ENCODE measurements at regions not wholly inside any gene's neighbourhood (a gene's known extent, or its start where the extent isn't known, plus 50 kb on each side); places are given as distances from the start of the nearest gene placed in this dataset.
"Not testable (repeated sequence)": the region's sequence is repeated elsewhere in the genome, so short reads cannot be mapped to it uniquely, and the experiment has no call there.

- DNase-seq, result no peak
Observed at GRCh38 chr2:35794796-35795450, 560.7 kb upstream of the CRIM1 start.

GRCh38 chr2:35790292-35790691 is 565.3 kb upstream of the CRIM1 start:
- DNase-seq, result no peak

DNA sequence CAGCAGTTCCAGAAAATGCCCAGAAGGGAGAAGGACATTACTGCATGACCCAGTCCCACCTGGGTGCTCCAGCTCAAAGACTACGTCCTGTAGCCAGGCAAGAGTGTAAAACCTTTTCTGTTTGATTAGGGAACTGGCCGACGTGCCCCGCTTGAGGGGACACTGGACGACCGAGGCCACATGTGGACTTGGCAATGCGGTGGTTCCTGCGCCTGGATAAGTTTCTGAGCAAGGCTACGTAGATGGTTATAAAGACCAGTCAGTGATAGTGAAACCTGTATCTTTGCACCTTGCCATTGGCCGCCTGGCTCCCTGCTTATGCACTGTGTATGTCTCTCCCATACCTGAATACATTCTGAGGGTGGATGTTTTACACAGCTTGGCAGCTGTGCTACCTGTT is 567.0 kb upstream of the CRIM1 start:
- DNase-seq, result no peak

DNA sequence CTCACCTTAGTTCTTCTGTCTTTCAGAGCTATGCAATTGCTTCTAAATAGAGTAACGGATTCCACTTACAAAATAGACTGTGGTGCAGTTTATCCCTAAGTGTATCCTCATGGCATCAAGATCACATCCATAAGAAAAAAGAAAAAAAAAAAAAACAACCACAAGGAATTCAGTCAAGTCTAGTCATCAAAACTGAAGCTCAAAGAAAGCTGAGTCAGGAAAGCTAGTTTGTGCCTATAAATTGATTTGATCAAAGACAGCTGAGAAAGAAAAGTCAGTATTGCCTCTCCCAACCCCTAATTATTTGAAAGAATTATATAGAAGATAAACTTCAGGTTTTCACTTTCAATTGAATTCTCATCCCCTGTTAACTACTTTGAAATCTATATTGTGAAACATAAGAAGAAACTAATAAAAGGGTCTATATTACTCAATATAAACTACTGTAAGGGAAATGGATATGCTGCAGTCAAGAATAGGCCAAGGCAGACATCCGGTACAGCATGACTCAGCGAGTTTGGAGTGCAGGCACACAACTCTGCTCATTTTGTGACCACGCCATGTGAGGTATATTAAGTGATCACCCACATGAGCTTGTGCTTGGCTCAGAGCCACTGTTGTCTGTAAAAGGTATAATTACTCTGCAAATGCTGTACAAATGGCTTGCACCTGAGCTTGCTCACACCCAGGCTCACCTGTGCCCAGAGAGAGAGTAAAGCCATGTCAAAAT is 568.1 kb upstream of the CRIM1 start:
- no peak for DNase-seq

- no peak for DNase-seq
Observed at GRCh38 chr2:35785564-35785963, 570.0 kb upstream of the CRIM1 start.

DNA sequence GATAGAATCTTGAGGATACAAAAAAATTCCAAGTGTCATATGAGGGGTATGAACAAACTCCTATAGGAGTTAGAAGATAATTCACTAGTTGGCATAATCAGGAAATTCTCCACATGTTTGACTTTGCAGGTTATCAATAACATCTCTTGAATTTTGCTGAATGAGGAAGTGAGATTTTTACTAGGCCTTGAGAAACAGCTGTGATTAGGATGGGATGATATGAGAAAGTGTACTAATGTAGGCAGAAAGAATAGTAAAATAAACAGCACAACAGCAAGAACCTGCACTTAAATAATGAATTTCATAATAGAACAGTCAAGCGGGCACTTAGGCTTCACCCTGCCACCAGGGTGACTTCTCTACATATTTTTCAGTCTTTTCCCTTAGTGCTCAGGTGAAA is 570.8 kb upstream of the CRIM1 start:
- no peak for DNase-seq

DNA sequence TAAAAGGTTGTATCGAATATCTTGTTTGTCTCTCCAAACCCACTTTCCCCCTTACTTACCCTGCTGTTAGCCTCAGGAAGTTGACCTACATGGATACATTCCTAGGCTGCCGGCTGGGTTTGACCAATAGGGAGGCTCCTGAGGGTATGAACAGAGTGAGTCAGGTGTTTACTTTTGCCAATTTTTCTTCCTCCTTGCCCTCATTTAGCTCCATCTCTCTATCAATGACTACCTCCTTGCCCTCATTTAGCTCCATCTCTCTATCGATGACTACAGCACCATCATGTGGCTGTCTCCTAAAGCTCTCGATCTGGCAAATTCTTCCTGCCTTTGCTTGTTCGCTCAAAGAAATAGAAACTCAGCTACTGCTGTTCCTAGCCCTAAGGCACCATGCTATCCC is 571.9 kb upstream of the CRIM1 start:
- DNase-seq, result no peak

DNA sequence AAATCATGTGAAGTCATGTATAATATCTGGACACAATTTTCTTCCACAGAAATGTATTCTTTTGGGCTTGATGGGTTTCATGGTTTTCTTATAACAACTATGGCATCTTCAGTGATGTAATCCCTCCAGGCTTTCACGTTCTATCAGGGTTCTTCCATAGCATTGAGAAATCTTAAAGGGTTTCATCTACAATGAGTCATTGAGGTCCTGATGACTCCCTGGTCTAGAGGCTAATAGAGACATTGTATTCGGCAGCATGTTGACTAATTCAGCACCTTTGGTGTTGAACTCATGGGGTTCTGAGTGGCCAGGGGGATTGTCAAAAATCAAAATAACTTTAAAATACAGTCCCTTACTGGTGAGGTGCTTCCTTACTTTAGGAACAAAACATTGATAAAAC is 614.0 kb upstream of the CRIM1 start:
- no peak for DNase-seq

- DNase-seq, result no peak
Observed at GRCh38 chr2:35731674-35732073, 623.9 kb upstream of the CRIM1 start.

- DNase-seq, result no peak
Observed at GRCh38 chr2:35714883-35715282, 640.7 kb upstream of the CRIM1 start.

DNA sequence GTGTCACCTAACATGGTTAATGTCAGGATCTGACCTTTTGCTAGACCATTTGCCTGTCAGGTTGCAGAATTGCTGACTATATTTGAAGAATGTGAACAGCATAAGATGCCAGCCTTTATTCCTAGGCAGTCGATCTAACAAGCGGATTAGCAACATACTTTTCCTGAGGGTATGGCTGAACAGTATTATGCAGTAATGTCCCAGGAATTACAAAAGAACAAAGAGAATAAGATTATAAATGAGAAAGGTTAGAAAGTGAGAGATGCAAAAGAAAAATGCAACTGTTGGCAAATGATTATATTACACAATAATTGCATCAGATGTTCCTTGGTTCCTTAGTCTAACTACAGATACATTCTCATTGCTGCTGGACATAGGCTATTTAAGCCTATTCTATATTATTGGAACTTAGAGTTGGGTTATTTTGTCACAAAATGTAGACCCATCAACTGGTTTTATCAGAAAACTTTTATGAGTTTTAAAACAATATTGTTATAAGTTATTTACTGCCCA is 647.1 kb upstream of the CRIM1 start:
- no peak for DNase-seq

DNA sequence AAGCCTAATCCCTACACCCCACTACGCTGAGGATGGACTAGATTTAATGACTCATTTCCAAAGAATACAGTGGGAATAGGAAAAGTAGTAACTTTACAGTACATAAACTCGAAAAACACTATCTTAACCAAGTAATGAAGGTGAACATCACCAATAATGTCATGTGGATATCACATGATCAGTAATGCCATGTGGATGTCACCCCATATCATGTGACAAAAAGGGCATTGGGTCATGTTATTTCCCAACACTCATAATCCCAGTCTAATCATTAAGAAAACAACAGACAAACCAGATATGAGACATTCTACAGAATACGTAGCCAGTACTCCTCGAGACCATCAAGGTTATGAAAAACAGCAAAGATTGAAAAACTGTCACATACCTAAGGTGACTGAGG is 667.3 kb upstream of the CRIM1 start:
- DNase-seq, result no peak

DNA sequence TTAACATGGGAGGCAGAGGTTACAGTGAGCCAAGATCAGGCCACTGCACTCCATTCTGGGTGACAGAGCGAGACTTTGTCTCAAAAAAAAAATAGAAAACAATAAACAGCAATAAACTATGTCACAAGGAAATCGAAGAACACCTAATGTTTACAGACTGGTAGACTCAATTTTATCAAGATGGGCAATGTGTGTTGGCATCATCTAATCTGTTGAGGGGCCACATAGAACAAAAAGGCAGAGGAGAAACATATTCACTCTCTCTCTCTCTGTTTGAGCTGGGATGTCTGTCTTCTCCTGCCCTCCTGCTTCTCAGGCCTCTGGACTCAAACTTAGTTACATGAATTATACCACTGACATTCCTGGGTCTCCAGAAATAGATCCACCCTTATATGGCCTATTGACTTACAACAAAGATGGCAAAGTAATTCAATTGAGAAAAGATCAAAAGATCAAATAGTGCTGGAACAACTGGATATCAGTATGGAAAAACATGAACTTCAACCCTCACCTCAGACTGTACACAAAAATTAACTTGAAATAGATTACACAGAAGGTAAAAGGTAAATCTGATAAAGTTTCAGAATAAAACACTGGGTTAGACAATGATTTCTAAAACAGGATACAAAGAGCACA is 703.8 kb upstream of the CRIM1 start:
- no peak for DNase-seq

GRCh38 chr2:35614640-35615039 is 740.9 kb upstream of the CRIM1 start:
- no peak for DNase-seq

DNA sequence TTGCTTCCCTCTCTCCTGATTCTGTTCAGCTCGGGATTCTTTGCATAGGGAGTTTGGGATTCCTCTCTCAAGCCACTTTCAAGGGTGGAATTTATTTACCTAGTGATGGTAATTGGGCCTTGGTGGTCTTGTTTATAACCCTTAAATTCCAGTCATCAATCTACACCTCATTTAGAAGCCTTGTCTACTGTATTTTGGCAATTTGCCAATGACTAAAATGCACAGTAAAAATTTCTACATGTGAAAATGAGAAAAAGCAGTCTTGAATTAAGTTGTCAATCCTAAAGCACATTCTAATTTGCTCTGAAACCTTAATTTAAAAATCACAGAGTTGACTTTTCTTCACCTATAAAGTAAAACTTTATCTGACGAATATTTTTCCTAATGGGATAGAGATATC is 749.2 kb upstream of the CRIM1 start:
- no peak for DNase-seq

GRCh38 chr2:35598310-35598709 is 757.3 kb upstream of the CRIM1 start:
- DNase-seq, result no peak

DNA sequence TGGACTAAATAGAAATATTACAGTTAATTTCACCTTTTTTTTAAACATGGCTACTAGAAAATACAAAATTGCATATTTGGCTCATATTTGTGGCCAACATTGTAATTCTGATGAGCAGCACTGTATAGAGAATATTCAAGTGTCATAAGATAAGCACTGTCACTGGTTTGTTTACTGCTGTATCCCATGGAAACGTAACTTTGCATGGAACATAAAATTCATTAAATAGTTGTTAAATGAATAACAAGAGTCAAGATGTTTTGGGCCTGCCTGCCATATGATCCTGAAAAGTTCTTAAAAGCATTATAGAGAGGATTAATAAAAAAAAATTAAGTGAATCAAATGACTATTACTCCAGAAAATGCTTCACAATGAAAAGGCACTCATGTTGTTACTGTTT is 763.7 kb upstream of the CRIM1 start:
- DNase-seq, result no peak

- no peak for DNase-seq
Observed at GRCh38 chr2:35585972-35586371, 769.6 kb upstream of the CRIM1 start.

GRCh38 chr2:35582637-35583036 is 772.9 kb upstream of the CRIM1 start:
- DNase-seq, result no peak

DNA sequence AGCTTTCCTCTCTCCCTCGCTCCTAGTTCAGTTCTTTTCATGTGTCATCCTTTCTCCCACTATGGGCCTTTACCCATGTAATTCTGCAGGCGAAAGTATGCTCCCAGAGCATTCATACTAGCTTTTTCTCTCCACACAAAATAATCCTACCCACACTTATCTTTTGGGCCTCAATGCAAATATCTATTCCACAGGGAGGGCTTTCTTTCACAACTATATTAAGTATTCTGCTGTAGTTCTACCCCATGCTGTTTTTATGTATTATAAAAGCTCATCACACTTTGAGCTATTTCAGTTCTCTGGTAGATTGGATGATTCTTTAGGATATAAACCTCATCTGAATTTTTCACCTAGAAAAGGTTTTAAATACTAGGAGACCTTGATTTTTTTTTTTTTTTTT is 774.6 kb upstream of the CRIM1 start:
- DNase-seq, result no peak

DNA sequence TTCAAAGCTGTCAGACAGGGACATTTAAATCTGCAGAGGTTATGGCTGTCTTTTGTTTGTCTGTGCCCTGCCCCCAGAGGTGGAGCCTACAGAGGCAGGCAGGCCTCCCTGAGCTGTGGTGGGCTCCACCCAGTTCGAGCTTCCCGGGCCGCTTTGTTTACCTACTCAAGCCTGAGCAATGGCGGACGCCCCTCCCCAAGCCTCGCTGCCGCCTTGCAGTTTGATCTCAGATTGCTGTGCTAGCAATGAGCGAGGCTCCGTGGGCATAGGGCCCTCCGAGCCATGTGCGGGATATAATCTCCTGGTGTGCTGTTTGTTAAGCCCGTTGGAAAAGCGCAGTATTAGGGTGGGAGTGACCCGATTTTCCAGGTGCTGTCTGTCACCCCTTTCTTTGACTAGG is 787.0 kb upstream of the CRIM1 start:
- DNase-seq, result not testable (repeated sequence)

DNA sequence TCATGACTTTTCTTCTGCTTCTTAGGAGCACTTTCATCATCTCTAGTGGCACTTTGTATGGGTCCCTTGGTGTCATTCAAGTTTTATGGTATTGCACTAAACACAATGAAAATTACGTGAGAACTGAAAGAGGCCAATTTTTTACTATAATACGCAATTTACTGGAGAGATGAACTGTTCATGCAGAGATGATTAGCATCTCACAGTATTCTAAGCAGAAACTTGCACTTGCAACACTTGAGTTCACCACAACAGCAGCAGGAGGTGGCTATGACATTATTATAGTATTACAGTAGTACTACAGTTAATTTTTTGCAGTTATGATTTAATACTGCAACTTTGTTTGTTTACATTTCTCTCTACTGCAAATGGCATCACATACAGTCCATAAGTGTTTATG is 793.1 kb upstream of the CRIM1 start:
- DNase-seq, result no peak

DNA sequence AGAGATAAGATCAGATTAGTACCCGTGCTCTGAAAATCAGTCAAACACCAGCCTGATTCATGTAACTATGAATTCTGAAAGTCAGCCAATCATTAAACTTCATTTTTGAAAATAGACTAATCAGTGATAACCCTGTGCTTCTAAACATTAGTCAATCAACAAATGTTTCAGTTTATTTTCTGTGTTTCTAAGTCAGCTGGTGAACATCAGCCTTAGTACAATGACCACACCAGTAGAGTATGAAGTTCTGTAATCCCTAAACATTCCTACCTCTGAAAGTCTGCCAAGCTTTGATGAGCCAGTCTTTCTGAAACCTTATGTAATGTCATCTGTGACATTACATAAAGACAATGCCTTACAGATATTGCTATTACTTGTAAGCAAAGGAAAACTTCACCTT is 807.4 kb upstream of the CRIM1 start:
- no peak for DNase-seq

- no peak for DNase-seq
Observed at GRCh38 chr2:35545301-35545700, 810.3 kb upstream of the CRIM1 start.

All from effector CD4-positive, alpha-beta T cell (primary cell).